WI38 (cell line): ENCODE measurements at regions not wholly inside any gene's neighbourhood (a gene's known extent, or its start where the extent isn't known, plus 50 kb on each side); places are given as distances from the start of the nearest gene placed in this dataset.

Experiments used
- H3K4me3 ChIP-seq: 2 replicates; pipeline ENCODE4 v1.5.1; 2011; ENCODE audit warnings: low read depth, mild to moderate bottlenecking, control low read depth, low read length
- CTCF ChIP-seq: IDR thresholded peaks from 2 replicates; pipeline ENCODE4 v1.5.1; 2012; ENCODE audit warnings: low read depth, mild to moderate bottlenecking, control low read depth, low read length

- H3K4me3 ChIP-seq = no peak overlapping the region
- TF ChIP-seq CTCF = no peak
Measured at GRCh38 chr20:52746770-52747169, 225.4 kb upstream of the TSHZ2 start.

- no peak overlapping the region for H3K4me3 ChIP-seq
- TF ChIP-seq CTCF = no peak
Measured at GRCh38 chr20:52746190-52746589, 226.0 kb upstream of the TSHZ2 start.

- no peak for TF ChIP-seq CTCF
- H3K4me3 ChIP-seq = no peak overlapping the region
Measured at GRCh38 chr20:52744441-52744840, 227.7 kb upstream of the TSHZ2 start.

GRCh38 chr20:52738081-52738480 lies 234.1 kb upstream of the TSHZ2 start:
- H3K4me3 ChIP-seq = no peak overlapping the region
- TF ChIP-seq CTCF = no peak

- no peak overlapping the region for H3K4me3 ChIP-seq
- no peak for TF ChIP-seq CTCF
Measured at GRCh38 chr20:52736507-52736906, 235.7 kb upstream of the TSHZ2 start.

GRCh38 chr20:52731093-52731492 lies 241.1 kb upstream of the TSHZ2 start:
- no peak for TF ChIP-seq CTCF
- no peak overlapping the region for H3K4me3 ChIP-seq

GRCh38 chr20:52727740-52728456 lies 244.3 kb upstream of the TSHZ2 start:
- TF ChIP-seq CTCF = no peak
- H3K4me3 ChIP-seq = no peak overlapping the region
